Upper lobe of left lung (tissue), 6 donors: ENCODE measurements at regions not wholly inside any gene's neighbourhood (a gene's known extent, or its start where the extent isn't known, plus 50 kb on each side); places are given as distances from the start of the nearest gene placed in this dataset.
"Not testable (repeated sequence)": the region's sequence is repeated elsewhere in the genome, so short reads cannot be mapped to it uniquely, and the experiment has no call there.

Experiments used
- ATAC-seq, 2 donors: fragments of 200-7000 bp; cut with Tn5 transposase; one replicate each; pipeline ENCODE4 v1.9.1; 2022; ENCODE audit warnings: mild to moderate bottlenecking in 2 of 2, moderate library complexity in 2 of 2; ENCODE audit not compliant: low FRiP score in 2 of 2
- DNase-seq, 2 donors: peaks; one replicate each; pipeline ENCODE4 v3.0.0-alpha.2; 2019 to 2020
- H3K27ac ChIP-seq, 4 donors: fragments of 200-600 bp; sonication (generic); one replicate each; pipeline ENCODE4 v1.5.1; 2016 to 2019
- H3K27me3 ChIP-seq, 4 donors: fragments of 200-600 bp; sonication (generic); one replicate each; pipeline ENCODE4 v1.5.1; 2017 to 2019
- H3K36me3 ChIP-seq, 4 donors: fragments of 200-600 bp; sonication (generic); one replicate each; pipeline ENCODE4 v1.5.1; 2016 to 2019
- H3K4me1 ChIP-seq, 4 donors: fragments of 200-600 bp; sonication (generic); one replicate each; pipeline ENCODE4 v1.5.1; 2018 to 2019
- H3K4me3 ChIP-seq, 4 donors: fragments of 200-600 bp; sonication (generic); one replicate each; pipeline ENCODE4 v1.5.1; 2017 to 2019; ENCODE audit warnings: mild to moderate bottlenecking in 2 of 4, moderate library complexity in 1 of 4
- H3K9me3 ChIP-seq, 4 donors: fragments of 200-600 bp; sonication (generic); one replicate each; pipeline ENCODE4 v1.5.1; 2018 to 2019
- CTCF ChIP-seq, 6 experiments: fragments of 450-650 bp in 4 of 6; fragments of 200-600 bp in 2 of 6; sonication (generic) in 2 of 6; IDR thresholded peaks; one replicate each; pipeline ENCODE4 v1.5.1; 2016 to 2019; ENCODE audit warnings: antibody characterized with exemption in 6 of 6
- EP300 ChIP-seq, 4 donors: sonication (generic); formaldehyde crosslinking; IDR thresholded peaks; one replicate each; pipeline ENCODE4 v1.5.1; 2017; ENCODE audit warnings: antibody characterized with exemption in 4 of 4, control low read depth in 2 of 4
- POLR2A ChIP-seq, 4 donors: fragments of 450-650 bp; IDR thresholded peaks; one replicate each; pipeline ENCODE4 v1.5.1; 2016 to 2017; ENCODE audit warnings: antibody characterized with exemption in 4 of 4, mild to moderate bottlenecking in 2 of 4
- POLR2AphosphoS5 ChIP-seq, 2 donors: sonication (generic); formaldehyde crosslinking; IDR thresholded peaks; one replicate each; pipeline ENCODE4 v1.5.1; 2017; ENCODE audit warnings: antibody characterized with exemption in 2 of 2
- WGBS, 2 donors: methylation state at CpG; one replicate each; pipeline ENCODE4 v1.1.5; 2017 to 2018; 5-methylcytosine and 5-hydroxymethylcytosine counted together
- donor health status: DM: no; HTN: no; CAD: no; lungs with moderate emphysema.
- donor health status: DM: no; HTN: yes; CAD: no; lungs with severe emphysema.

- no peak for ATAC-seq
- Histone ChIP-seq H3K27ac (no peak overlapping the region), H3K9me3 (no peaks in the 10 kb centered on the region), H3K4me3 (no peak overlapping the region), H3K36me3 (no peaks in the 10 kb centered on the region), H3K27me3 (no peaks in the 10 kb centered on the region), H3K4me1 (peaks cover 0 to 9% (median 2%) of the 10 kb centered on the region in 4 donors)
- DNase-seq, result no peak
- TF ChIP-seq CTCF (IDR thresholded peaks at IDR 0.05), result no peak
- no peak for TF ChIP-seq POLR2AphosphoS5 (IDR thresholded peaks at IDR 0.05)
- TF ChIP-seq EP300 (IDR thresholded peaks at IDR 0.05), result no peak
- no peak for TF ChIP-seq POLR2A (IDR thresholded peaks at IDR 0.05)
- 84 to 90% methylated on average over 2 of the region's 2 CpGs for WGBS, 2 donors
Measured at GRCh38 chr5:159807586-159807985, 108.7 kb upstream of the ADRA1B start.

- Histone ChIP-seq H3K9me3 (no peaks in the 10 kb centered on the region), H3K27ac (no peak overlapping the region), H3K27me3 (no peaks in the 10 kb centered on the region), H3K4me3 (no peak overlapping the region), H3K4me1 (peaks cover 0 to 7% (median 0%) of the 10 kb centered on the region in 4 donors), H3K36me3 (no peaks in the 10 kb centered on the region)
- DNase-seq (no peak), ATAC-seq (no peak)
- TF ChIP-seq POLR2A (IDR thresholded peaks at IDR 0.05) (no peak), CTCF (IDR thresholded peaks at IDR 0.05) (no peak), POLR2AphosphoS5 (IDR thresholded peaks at IDR 0.05) (no peak), EP300 (IDR thresholded peaks at IDR 0.05) (no peak)
- 86 to 100% methylated on average over 2 of the region's 2 CpGs for WGBS, 2 donors
Measured at GRCh38 chr5:159811712-159812111, 104.6 kb upstream of the ADRA1B start.

GRCh38 chr5:159812759-159813158, 103.5 kb upstream of the ADRA1B start:
- not testable (repeated sequence) for DNase-seq, H3K36me3 ChIP-seq, H3K4me3 ChIP-seq, H3K27ac ChIP-seq, ATAC-seq, H3K9me3 ChIP-seq, H3K27me3 ChIP-seq
- H3K4me1 ChIP-seq, result peaks cover 0 to 13% (median 3%) of the 10 kb centered on the region in 4 donors
- WGBS, 2 donors, result 84 to 95% methylated on average over 3 of the region's 3 CpGs

GRCh38 chr5:159814222-159814621, 102.1 kb upstream of the ADRA1B start:
- DNase-seq, result no peak
- H3K27me3 ChIP-seq, result no peaks in the 10 kb centered on the region
- TF ChIP-seq POLR2AphosphoS5 (IDR thresholded peaks at IDR 0.05) (no peak), EP300 (IDR thresholded peaks at IDR 0.05) (no peak), CTCF (IDR thresholded peaks at IDR 0.05) (no peak), POLR2A (IDR thresholded peaks at IDR 0.05) (no peak)
- ATAC-seq, result no peak
- peaks cover 0 to 26% (median 3%) of the 10 kb centered on the region in 4 donors for H3K4me1 ChIP-seq
- no peak overlapping the region for H3K27ac ChIP-seq
- no peaks in the 10 kb centered on the region for H3K9me3 ChIP-seq
- no peaks in the 10 kb centered on the region for H3K36me3 ChIP-seq
- no peak overlapping the region for H3K4me3 ChIP-seq
- WGBS, 2 donors, result 81 to 87% methylated on average over 3 of the region's 3 CpGs

GRCh38 chr5:159814805-159815585, 101.3 kb upstream of the ADRA1B start:
- ATAC-seq, result peak in 1 of 2 donors; percentile 14
- Histone ChIP-seq H3K36me3 (no peaks in the 10 kb centered on the region), H3K4me3 (no peak overlapping the region), H3K4me1 (peaks cover 0 to 33% (median 7%) of the 10 kb centered on the region in 4 donors), H3K27me3 (no peaks in the 10 kb centered on the region), H3K27ac (no peak overlapping the region), H3K9me3 (no peaks in the 10 kb centered on the region)
- WGBS, 2 donors, result 83 to 91% methylated on average over 4 of the region's 4 CpGs
- TF ChIP-seq POLR2A (IDR thresholded peaks at IDR 0.05) (no peak), CTCF (IDR thresholded peaks at IDR 0.05) (no peak), POLR2AphosphoS5 (IDR thresholded peaks at IDR 0.05) (no peak), EP300 (IDR thresholded peaks at IDR 0.05) (no peak)
- DNase-seq, result no peak
